ENCODE measurements at regions not wholly inside any gene's neighbourhood (a gene's known extent, or its start where the extent isn't known, plus 50 kb on each side); places are given as distances from the start of the nearest gene placed in this dataset.

- Histone ChIP-seq H3K4me3 (ENCODE audit: insufficient read depth, low read length, poor library complexity, severe bottlenecking) (no peak overlapping the region), H3K79me2 (ENCODE audit: insufficient read depth, low read length) (no peaks in the 10 kb centered on the region), H3K4me2 (ENCODE audit: low read depth, low read length, poor library complexity, severe bottlenecking) (no peak overlapping the region), H3K27ac (ENCODE audit: low read depth, low read length) (no peak overlapping the region), H3K9me2 (replicated peaks; ENCODE audit: insufficient read depth, low read length) (no peaks in the 10 kb centered on the region), H3K27me3 (ENCODE audit: low read length) (no peaks in the 10 kb centered on the region; the same call in 1 of the 2 replicates), H3K36me3 (ENCODE audit: low read length) (no peaks in the 10 kb centered on the region), H2AFZ (ENCODE audit: low read depth, low read length, severe bottlenecking) (no peak overlapping the region), H3K9me3 (ENCODE audit: insufficient read depth, low read length) (no peaks in the 10 kb centered on the region), H3F3A (ENCODE audit: insufficient read depth) (no peaks in the 10 kb centered on the region), H3K9ac (ENCODE audit: low read length) (no peak overlapping the region), H4K20me1 (ENCODE audit: low read depth, low read length) (no peaks in the 10 kb centered on the region)
- TF ChIP-seq EZH2phosphoT487 (conservative IDR thresholded peaks at IDR 0.05; ENCODE audit: low read length), result no peak
- no peak for TF ChIP-seq CTCF (IDR thresholded peaks at IDR 0.05; ENCODE audit: insufficient read depth, low read length, poor library complexity, severe bottlenecking)
These were observed 297.6 kb downstream of the CDH26 start for GRCh38 chr20:60255866-60256265.

GRCh38 chr20:60256811-60257210 is 298.6 kb downstream of the CDH26 start:
- Histone ChIP-seq H3K4me2 (ENCODE audit: low read depth, low read length, poor library complexity, severe bottlenecking) (no peak overlapping the region), H3K79me2 (ENCODE audit: insufficient read depth, low read length) (no peaks in the 10 kb centered on the region), H3K36me3 (ENCODE audit: low read length) (no peaks in the 10 kb centered on the region), H2AFZ (ENCODE audit: low read depth, low read length, severe bottlenecking) (no peak overlapping the region), H3K9ac (ENCODE audit: low read length) (no peak overlapping the region), H3K9me2 (replicated peaks; ENCODE audit: insufficient read depth, low read length) (no peaks in the 10 kb centered on the region), H3K9me3 (ENCODE audit: insufficient read depth, low read length) (no peaks in the 10 kb centered on the region), H3K27ac (ENCODE audit: low read depth, low read length) (no peak overlapping the region), H3F3A (ENCODE audit: insufficient read depth) (no peaks in the 10 kb centered on the region), H3K27me3 (ENCODE audit: low read length) (no peaks in the 10 kb centered on the region; the same call in 1 of the 2 replicates), H3K4me3 (ENCODE audit: insufficient read depth, low read length, poor library complexity, severe bottlenecking) (no peak overlapping the region), H4K20me1 (ENCODE audit: low read depth, low read length) (no peaks in the 10 kb centered on the region)
- TF ChIP-seq CTCF (IDR thresholded peaks at IDR 0.05; ENCODE audit: insufficient read depth, low read length, poor library complexity, severe bottlenecking) (no peak), EZH2phosphoT487 (conservative IDR thresholded peaks at IDR 0.05; ENCODE audit: low read length) (no peak)

- no peak overlapping the region for H3K4me2 ChIP-seq (ENCODE audit: low read depth, low read length, poor library complexity, severe bottlenecking)
- TF ChIP-seq CTCF (IDR thresholded peaks at IDR 0.05; ENCODE audit: insufficient read depth, low read length, poor library complexity, severe bottlenecking) (no peak), EZH2phosphoT487 (conservative IDR thresholded peaks at IDR 0.05; ENCODE audit: low read length) (no peak)
- no peaks in the 10 kb centered on the region for H3F3A ChIP-seq (ENCODE audit: insufficient read depth)
- no peak overlapping the region for H3K9ac ChIP-seq (ENCODE audit: low read length)
- H3K79me2 ChIP-seq (ENCODE audit: insufficient read depth, low read length), result no peaks in the 10 kb centered on the region
- no peaks in the 10 kb centered on the region for H3K9me2 ChIP-seq (replicated peaks; ENCODE audit: insufficient read depth, low read length)
- H3K27ac ChIP-seq (ENCODE audit: low read depth, low read length), result no peak overlapping the region
- no peaks in the 10 kb centered on the region for H3K36me3 ChIP-seq (ENCODE audit: low read length)
- no peak overlapping the region for H3K4me3 ChIP-seq (ENCODE audit: insufficient read depth, low read length, poor library complexity, severe bottlenecking)
- H3K27me3 ChIP-seq (ENCODE audit: low read length), result no peaks in the 10 kb centered on the region
- no peaks in the 10 kb centered on the region for H4K20me1 ChIP-seq (ENCODE audit: low read depth, low read length)
- H2AFZ ChIP-seq (ENCODE audit: low read depth, low read length, severe bottlenecking), result no peak overlapping the region
- H3K9me3 ChIP-seq (ENCODE audit: insufficient read depth, low read length), result no peaks in the 10 kb centered on the region
These were observed 299.4 kb downstream of the CDH26 start for GRCh38 chr20:60257671-60258070.
